HG02943 (cell line): ENCODE measurements at regions not wholly inside any gene's neighbourhood (a gene's known extent, or its start where the extent isn't known, plus 50 kb on each side); places are given as distances from the start of the nearest gene placed in this dataset.

Source experiments
- ATAC-seq: cut with Tn5 transposase; IDR thresholded peaks from one replicate; pipeline ENCODE4 v1.9.1; 2021; ENCODE audit warnings: mild to moderate bottlenecking, low read depth, moderate library complexity; ENCODE audit not compliant: unreplicated experiment

DNA sequence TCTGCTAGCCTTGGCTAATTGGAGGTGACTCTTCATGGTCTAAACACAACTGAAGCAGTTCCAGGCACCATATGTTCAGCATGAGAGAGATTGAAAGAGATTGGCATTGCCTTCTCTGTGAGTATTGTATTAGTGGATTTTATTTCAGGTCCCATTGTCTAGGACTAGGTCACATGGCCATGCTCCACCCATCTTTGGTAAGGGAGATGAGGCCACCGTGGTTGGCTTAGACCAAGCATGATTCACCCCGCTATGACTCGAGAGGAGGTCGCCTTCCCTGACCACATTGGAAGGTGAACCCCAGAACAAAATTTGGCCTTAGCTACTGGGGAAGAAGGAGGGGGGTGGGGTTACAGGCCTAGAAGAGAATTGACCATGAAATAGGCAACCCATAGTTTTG, 109.9 kb upstream of the BCOR start:
- ATAC-seq = no peak

DNA sequence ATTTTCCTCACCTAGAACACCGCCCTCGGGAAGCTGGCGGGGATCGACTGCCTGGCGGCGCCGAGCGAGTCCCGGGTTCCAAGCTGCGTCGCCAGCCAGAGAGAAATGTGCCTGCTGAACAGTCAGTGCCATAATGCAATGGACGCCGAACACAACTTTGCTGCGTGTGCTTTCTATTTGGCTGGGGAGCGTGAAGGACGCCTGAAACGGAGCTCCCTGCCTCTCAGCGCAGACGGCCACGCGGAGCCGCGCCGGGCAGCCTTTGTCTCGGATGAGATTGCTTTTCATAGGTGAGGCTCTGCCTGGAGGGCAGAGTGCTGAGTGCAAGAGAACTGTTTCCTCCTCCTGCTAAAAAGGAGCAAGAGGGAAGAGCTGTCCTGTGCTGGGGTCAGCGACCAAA, 107.7 kb upstream of the BCOR start:
- no peak for ATAC-seq

DNA sequence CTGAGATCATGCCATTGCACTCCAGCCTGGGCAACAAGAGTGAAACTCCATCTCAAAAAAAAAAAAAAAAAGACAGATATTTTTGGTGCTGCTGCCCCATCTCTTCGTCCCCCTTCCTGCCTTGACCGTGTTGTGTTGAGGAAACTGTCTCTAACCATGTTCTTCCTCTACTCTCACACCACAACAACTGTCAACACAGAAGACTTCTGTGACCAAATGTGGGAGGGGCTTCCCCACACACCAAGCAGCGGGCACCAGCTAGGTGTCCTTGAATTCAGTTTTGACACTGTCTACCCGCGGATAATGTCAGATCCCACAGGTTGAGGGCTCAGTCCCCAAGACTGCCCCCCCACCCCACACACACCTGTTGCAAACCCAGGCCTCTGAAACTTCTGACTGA, 104.7 kb upstream of the BCOR start:
- ATAC-seq = no peak

DNA sequence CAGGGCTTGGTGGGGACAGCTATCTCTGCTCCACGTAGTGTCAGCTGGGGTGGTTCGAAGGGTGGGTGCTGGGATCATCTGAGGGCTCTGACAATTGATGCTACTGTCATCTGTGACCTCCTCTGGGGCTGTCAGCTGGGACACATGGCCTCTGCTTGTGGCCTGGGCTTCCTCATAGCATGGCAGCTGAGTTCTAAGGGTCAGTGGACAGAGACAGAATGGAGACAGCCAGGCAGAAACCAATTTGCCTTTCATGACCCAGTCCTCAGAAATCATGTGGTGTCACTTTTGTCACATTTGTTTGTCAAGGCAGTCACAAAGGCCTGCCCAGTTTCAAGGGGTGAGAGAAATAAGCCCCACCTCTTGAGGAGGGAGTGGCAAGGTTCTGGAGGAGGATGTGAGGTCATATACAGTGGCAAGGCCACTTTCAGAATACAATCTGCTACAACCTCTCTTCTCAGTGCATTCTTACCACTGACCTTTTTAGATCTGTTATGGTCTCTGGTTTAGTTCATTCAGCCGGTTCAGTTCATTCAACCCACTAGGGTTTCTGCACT, 103.6 kb upstream of the BCOR start:
- ATAC-seq = peak; percentile 77

DNA sequence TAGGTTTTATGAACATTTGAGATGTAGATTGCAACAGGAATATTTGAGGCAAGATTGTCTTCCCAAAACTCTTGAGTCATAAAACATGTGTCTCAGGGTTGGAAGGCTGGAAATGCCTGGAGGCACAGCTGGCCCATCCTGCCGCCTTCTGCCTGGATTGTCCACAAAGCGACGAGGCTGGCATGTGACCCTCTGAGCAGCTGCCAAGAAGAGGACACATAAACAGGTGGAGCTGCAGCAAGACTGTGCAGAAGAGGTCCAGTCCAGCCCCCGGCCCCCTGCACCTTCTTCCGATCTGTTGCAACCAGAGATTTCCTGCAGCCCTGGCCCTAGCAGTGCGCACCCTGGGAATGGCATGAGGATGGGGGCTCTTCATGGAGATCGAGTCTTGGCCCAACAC, 101.9 kb upstream of the BCOR start:
- no peak for ATAC-seq

DNA sequence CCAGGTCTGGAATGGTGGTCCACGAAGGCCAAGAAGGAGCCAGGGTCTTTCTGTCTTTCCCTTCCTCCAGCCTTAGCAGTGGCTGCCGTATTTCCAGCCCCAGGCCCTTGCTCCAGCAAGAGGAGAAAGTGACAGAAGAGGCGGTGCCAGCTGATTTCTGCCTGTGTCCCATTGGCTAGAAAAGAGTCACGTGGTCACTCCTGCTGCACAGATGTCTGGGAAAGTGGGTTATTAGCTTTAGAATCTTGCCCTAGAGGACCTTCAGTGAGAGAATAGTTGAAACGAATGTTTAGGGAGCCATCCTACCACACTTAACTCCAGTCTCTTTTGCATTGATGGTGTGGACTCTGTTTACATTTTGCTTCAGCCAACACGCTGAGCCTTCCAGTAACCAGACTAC, 99.3 kb upstream of the BCOR start:
- no peak for ATAC-seq

DNA sequence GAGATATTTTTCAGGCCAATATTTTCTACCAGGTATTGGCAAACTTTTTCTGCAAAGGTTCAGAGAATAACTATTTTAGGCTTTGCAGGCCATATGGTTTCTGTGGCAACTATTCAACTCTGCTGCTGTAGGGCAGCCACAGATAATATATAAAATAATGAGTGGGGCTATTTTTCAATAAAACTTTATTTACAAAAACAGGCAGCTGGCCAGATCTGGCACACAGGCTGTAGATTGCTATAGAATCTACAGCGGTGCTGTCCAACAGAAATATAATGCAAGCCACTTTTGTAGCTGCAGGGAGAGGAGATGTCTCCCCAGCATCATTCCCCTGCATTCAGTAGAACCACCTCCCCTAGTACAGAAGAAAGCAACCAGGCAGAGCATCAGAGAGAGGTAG, 97.6 kb upstream of the BCOR start:
- ATAC-seq = no peak

DNA sequence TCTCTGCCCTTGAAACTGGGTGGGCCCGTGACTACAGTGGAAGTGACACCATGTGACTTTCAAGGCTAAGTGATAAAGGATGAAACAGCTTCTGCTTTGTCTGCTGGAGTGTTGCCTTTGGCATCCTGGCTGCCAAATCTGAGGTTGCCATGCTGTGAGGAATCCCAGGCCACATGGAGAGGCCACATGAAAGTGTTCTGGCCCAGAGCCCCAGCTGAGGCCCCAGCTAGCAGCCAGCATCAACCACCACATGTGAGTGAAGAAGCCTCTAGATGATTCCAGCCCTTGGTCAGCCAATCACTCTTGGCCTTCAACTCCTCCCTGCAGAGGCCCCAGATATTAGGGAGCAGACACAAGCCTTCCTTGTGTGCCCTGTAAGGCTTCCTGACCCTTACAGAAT, 94.4 kb upstream of the BCOR start:
- ATAC-seq = no peak

DNA sequence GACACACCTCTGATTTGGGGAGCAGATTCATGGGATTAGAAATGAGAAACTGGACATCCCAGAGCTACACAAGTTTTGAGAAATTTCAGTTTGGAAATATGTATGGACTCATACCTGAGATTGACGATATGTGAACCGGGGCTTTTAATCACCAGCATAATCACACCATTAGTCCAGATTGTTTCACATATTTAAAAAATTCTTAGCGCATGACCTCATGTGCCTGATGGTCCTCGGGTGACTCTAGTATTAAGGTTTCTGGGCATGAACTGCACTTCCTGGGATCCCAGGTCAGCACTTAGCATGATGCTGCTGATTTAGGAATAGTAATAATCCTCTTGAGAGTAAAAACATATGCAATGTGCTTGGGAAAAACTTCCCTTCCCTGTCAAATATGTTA, 91.9 kb upstream of the BCOR start:
- ATAC-seq = no peak

DNA sequence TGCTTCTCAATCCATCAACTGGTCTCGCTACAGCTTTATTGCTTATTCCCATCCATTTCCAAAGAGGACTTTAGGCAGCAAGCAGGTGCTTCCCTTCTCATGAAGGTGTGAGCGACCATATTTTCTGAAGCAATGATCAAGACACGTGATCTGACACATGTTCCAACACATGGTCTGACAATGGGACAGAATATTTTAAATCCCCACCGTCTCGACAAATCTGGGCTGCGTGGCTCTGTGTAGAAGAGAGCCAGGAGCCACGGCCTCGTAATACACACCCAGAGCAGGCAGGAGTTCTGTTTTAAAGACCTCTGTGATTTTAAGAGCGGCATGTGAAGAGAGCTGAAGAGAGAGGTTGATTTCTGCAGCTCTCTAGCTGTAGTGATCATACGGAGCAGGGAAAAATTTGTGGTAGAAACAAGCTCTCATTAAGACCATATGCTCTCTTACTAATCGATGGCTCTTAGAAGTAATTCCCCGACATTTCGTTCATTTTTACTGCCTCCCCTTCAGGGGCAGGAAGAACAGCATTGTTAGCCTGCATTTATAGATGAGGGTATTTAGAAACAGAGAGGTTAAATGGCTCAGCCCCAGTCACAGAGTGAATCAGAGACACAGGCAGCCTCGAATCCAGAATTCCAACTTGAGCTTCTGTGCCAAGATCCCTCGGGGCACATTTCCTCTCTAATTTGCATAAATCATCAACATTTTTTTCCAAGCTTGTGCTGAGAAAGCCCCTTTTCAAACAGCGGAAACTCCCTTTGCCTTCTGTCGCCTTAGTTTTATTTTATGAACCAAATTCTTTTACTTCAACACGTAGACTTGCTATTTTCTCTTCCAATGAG, 91.0 kb upstream of the BCOR start:
- ATAC-seq = no peak

DNA sequence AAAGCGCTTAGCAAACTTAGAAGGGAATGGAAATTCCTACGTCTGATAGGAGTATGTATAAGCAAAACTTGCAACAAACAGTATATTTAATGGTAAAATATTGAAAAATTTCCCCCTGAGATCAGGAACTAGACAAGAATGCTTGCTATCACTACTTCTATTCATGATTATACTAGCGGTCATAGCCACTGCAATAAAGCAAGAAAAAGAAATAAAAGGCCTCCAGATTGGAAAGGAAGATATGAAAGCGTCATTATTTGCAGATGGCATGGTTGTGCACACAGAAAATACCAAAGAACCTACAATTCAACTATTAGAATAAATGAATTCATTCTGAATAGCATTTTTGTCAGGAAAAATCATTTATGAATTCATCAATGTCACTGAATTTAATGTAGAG, 87.2 kb upstream of the BCOR start:
- no peak for ATAC-seq

DNA sequence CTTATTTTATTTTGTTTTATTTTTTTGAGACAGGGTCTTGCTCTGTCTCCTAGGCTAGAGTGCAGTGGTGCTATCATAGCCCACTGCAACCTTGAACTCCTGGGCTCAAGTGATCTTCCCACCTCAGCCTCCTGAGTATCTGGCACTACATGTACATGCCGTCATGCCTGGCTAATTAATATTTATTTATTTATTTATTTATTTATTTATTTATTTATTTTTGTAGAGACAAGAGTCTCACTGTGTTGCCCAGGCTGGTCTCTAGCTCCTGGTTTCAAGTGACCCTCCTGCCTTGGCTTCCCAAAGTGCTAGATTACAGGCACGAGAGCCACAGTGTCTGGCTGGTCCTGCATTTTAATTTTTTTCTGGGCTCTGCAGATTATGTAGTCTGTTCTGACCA, 84.9 kb upstream of the BCOR start:
- no peak for ATAC-seq

DNA sequence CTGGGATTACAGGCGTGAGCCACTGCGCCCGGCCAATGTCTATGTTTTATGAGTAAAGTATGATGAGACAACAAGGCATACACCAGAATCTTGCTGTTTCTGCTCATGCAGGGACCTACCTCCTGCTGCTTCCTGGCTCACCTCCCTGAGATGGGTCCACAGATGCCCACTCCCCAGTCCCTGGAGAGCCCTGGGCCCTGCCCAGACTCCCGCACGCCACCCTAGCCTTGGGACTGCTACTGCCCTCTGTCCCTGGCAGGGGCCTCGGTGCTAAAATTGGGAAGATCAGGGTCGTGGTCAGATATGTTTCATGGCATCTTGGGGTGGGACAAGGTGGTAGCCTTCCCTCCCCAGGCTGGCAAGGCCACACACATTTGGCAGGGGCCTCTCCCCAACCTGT, 84.3 kb upstream of the BCOR start:
- no peak for ATAC-seq

DNA sequence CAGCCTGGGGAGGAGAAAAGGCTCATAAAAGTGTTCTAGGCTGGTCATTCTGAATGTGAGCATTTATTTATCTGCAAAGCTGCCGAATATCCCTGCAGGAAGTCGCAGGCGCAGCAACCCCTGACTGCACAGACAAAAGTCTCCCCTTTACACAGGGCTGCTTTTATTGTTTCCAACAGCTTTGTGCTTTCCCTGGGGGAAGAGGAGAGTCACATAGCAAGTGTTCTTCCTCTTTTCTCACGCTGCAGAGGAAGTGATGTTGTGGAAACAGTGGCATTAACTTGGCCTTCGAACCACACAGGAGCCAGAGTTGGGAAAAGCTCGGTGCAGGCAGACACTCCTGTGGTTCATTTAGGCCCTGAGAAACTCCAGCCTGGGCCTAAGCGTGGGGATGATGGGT, 81.5 kb upstream of the BCOR start:
- ATAC-seq = no peak

DNA sequence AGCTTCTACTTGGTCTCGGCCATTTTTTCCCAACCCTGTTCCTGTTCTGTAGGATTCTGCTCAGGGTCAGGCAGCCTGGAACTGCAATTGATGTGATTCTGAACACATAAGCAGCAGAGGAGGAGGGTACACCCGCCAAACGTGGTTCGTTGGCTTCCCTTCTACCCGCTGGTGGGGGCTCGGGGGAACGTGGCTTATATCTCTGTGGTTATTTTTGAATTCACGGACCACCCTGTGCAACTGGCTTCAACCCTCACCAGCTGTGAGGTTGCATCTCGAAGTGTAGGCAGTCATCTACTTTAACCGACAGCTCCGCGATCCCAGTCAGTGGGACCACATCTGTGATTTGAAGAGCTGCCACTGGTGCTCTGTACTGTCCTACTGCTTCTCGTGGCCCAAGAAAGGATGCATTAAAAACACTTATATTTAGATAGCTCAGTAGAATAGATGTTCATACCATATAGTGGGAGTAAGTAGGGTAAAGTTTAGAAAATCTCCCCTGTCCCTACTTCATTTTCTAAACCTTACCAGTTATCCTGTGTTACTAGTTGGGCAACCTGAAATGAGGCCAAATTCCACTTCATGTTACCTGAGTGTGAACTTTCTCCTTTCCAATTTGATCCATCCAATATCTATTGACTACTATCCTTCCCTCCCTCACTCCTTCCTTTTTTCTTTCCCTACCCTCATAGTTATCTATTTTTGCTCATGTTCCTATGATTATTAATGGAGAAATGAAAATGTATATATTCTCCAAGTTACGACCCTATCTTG, 80.4 kb upstream of the BCOR start:
- ATAC-seq = no peak

DNA sequence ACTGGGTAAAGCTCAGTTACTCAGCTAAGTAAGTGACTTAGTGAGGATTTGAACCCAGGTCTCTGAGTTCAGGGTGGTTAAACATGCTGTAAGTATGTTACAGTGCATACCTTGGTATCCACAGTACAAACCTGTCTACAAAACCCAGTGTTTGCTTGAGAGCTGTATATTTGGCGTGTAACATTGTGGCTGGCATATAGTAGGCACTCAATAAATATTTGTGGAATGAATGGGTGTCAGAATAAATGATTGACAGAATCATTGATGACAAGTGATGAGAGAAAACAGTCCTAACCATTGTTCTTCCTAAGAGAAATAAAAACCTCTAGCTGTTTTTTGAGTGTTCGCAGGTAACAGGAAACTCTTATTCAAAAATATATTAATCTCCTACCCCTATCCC, 79.7 kb upstream of the BCOR start:
- no peak for ATAC-seq

DNA sequence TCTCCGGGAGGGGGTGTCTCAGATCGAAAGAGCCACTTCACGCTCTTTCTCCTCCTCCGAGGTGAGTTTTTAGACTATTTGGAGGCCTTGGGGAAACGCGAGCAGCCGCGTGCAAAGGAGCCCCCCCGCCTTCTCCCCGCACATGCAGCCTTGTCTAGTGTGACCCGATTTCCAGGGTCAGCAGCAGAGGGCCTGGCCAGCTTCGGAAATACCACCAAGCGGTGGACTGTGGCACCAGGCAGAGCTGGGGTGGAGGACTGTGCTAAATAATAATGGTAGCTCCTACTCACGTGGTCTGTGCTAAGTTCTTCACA, 79.3 kb upstream of the BCOR start:
- no peak for ATAC-seq

DNA sequence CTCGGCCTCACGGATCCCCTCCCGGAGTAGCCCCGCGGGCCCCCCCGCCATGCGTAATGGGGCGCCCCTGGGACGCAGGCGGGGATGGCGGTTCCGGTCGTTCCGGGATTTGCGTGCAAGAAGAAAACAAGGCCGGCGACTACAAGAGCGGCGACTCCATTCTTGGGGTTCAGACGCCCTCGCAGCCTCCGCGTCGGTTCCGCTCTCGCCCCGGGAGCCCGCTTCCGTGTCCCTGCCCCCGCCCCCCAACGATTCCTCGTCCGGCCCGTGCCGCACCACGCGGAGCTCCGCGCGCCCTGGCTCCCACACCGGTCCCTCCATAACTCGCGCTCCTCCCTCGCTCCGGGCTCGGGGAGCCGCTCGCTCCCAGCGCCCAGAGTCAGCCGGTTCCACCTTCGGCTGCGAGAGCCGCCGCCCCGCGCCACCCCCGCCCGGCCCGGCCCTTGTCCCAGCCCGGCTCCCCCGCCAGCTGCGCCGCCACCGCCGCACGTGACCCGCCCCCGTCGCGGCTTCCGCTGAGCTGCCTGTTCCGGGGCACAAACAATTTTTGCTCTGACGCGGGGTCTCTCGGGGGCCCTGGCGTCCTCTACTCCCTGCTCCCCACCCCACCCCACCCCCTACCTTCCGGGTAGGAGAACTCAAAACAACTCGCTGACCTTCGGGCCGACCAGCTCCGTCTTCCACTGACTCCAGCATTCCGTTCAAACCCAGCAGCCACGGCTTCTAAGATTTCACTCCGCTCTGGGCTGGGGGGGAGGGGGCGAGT, 78.8 kb upstream of the BCOR start:
- ATAC-seq = peak; percentile 24

DNA sequence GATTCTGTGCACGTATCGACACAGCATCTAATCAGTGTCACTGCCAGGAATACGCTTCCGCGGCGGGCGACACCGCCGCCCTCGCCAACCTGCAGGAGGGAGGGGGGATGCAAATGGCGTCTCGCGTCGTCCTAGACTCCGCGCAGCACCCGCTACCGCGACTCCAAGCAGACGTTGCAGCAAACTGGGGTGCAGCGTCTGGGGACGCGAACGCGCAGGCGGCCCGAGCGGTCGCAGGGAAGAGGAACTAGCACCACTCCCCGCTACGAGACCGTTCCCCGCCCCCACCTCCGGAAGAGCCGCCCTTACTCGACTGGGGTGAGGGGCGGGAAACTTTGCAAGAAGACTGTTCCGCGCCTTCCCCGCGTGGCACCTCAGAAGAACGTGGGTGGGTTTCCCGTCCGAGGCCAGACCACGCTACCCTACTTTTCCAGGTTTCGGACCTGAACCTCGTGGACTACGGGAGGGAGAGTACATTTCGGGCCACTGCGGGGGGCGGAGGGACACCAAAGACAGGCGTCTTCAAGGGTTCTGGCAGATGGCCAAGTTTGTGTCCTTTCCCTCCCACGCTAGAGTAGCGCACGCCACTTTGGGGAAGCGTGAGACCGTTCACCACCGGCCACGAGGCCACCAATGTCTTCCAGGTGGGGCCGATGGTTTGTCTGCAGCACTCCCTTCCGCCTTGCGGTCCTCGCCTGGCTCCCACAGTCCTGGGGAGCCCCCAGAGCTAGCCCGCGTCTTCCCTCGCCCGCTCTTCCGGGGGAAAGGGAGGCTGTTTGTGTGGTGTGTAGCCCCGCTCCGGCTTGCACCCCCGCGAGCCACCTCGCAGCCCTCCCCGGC, 78.0 kb upstream of the BCOR start:
- ATAC-seq = peak; percentile 29

DNA sequence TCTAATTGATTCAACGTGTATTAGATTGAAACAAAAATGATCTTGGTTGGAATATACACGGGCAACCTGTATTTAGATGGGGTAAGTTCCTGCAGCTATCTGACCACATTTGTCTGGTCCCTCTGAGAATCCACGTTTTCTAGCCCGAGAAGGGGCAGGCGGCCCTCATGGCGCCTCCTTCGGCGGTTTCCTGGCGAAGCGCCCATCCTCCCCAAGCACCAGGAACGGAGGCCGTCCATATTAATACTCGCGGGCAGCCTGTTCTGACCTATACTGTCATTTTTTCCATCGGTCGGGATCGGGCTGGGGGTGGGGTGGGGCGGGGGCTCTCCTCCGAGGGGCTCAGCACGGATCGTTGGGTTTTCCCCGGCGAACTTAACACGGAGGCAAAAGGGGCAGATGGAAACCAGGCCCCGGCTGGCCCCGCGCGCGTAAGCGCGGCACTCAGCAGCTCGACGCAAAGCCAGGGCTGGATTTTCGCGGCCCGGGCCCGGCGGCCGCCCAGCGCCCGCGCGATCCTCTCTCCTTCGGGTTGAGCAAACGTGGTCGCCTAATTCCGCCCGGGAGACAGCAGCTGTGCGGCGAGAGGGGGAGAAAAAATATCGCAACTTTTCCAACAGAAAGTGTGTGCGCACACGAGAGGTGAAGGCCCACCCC, 77.2 kb upstream of the BCOR start:
- ATAC-seq = peak; percentile 6
